RWPE1 (cell line): ENCODE measurements at regions not wholly inside any gene's neighbourhood (a gene's known extent, or its start where the extent isn't known, plus 50 kb on each side); places are given as distances from the start of the nearest gene placed in this dataset.

Source experiments
- CTCF ChIA-PET: fragments of 350-600 bp; sonication (Branson Sonifier 250); formaldehyde crosslinking; extraction: SDS; loops from one replicate; lab custom pipeline; 2021; lab: Yijun Ruan, JAX
- POLR2A ChIA-PET: fragments of 400-600 bp; formaldehyde crosslinking; extraction: SDS; loops from one replicate; lab custom pipeline; 2020; ENCODE audit warnings: antibody characterized with exemption; ENCODE audit not compliant: low non-redundant PET; lab: Yijun Ruan, JAX
- DNase-seq: peaks from one replicate; pipeline ENCODE4 v3.0.0; 2012; ENCODE audit warnings: low spot score
- H3K27ac ChIP-seq: fragments of 450-650 bp; 2 replicates; pipeline ENCODE4 v1.5.1; 2017
- TF ChIP-seq, protein P1 (sequence below): fragments of 450-650 bp; conservative IDR thresholded peaks from 2 replicates; pipeline ENCODE4 v1.5.1; 2017; ENCODE audit warnings: low read depth, mild to moderate bottlenecking

DNA sequence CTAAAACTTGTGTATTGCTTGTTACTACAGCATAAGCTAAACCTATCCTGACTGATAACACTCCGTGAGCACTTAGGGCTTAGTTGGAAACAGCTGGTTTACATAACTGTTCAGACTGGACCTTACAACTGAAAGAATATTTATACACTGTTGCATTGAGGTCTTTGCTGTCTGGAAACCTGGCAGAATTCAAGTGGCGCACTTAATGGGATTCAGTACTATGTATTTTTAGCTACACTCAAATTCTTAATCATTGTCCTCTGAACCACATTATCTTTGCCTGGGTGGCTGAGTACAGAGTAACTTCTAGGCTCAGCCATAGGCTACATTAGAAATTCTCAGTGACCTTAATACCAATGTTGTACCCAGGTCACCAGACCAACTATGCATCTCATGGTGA, 172.9 kb downstream of the PMP22 start:
- TF ChIP-seq, protein P1, sequence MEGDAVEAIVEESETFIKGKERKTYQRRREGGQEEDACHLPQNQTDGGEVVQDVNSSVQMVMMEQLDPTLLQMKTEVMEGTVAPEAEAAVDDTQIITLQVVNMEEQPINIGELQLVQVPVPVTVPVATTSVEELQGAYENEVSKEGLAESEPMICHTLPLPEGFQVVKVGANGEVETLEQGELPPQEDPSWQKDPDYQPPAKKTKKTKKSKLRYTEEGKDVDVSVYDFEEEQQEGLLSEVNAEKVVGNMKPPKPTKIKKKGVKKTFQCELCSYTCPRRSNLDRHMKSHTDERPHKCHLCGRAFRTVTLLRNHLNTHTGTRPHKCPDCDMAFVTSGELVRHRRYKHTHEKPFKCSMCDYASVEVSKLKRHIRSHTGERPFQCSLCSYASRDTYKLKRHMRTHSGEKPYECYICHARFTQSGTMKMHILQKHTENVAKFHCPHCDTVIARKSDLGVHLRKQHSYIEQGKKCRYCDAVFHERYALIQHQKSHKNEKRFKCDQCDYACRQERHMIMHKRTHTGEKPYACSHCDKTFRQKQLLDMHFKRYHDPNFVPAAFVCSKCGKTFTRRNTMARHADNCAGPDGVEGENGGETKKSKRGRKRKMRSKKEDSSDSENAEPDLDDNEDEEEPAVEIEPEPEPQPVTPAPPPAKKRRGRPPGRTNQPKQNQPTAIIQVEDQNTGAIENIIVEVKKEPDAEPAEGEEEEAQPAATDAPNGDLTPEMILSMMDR, result no peak
- ChIA-PET CTCF (no interaction called here), POLR2A (no interaction called here)
- no peak overlapping the region for H3K27ac ChIP-seq
- DNase-seq, result no peak

DNA sequence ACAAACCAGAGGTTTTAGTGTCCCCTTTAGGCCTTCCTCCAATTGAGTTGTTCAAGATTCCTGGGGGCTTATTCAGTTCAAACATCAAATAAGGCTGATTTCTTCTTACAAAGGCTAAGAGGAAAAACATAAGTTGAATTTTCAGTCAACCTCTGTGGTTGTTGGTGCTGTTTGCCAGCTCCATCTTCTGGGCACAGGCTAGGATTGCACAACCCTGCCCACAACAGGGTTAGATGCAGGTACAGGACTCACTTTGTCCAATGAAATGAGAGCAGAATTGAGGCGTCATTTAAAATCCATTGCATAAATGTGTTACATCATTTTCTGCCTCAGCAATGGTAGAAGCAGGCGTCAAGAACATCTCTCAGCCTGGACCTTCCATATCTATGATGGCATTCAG, 173.3 kb downstream of the PMP22 start:
- peak; percentile 21 for DNase-seq
- ChIA-PET POLR2A (no interaction called here), CTCF (interaction anchor here (1.1 kb wide), 1 partner anchor 13 kb away, joined by 5 read pairs; no protein-coding TSS in a partner anchor)
- TF ChIP-seq, protein P1, result 0 out of 2 replicates have a peak, but pooled peaks have one; percentile 22
- H3K27ac ChIP-seq, result no peak overlapping the region

DNA sequence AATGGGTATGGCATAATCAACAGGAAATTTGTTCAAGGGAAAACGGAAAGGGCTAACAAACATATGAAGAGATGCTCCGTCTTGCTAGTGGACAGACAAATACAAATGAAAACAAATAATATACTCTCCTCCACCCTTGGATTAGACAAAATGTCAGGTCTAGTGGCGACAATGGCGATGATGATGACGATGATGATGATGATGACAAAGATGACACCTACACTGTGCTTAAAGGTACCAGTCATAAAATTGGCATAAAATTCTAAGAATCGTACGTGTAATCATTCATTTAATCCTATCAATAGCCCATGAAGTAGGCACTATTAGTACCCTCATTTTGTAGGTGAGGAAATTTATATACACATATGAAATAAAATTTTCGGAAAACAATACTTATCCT, 174.6 kb downstream of the PMP22 start:
- CTCF ChIA-PET, result no interaction called here
- POLR2A ChIA-PET, result no interaction called here
- no peak for DNase-seq
- no peak overlapping the region for H3K27ac ChIP-seq
- TF ChIP-seq, protein P1, result no peak

DNA sequence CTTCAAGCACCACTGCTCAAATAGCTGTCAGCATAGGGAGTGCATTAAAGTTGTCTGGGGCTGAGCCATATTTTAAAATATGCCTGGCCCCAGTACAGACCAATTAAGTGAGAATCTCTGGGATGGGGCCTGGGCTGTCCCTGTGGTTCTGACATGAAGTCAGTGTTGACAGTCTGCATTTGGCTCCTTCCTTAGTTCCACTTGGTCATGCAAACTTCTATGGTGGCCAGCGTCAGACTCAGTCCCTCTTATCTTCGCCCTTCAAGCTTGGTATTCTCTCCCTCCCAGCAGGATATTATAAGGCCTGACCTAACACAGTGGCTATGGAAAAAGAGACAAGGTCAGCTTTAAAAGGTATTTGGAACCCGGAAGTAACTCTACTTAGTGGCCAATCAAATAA, 177.2 kb downstream of the PMP22 start:
- TF ChIP-seq, protein P1, result no peak
- ChIA-PET CTCF (interaction anchor here (0.6 kb wide), 1 partner anchor 898 kb away, joined by 3 read pairs; no protein-coding TSS in a partner anchor), POLR2A (no interaction called here)
- no peak for DNase-seq
- no peak overlapping the region for H3K27ac ChIP-seq

DNA sequence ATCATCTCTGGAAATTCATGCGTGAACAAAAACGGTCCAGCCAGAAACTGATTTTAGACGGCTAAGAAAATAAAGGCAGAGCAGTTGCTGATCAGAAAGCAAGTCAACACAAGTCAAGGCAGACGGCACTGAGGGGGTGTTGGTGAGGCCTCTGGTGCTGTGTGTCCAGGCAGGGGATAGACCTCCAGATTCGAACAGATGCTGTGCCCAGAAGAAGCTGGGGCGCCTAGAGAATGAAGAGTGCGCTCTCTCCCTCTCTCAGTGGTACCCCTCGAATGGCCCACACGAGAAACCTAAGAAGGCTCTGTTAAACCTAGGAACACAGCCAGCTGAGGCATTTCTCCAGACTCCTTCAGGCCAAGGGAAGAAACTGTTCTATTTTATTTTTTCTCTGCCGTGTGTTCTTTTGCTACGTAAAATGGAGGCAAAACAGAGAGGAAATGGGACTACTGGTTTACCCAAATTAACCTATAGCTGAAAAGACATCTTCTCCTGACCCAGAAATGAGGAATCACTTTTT, 178.3 kb downstream of the PMP22 start:
- CTCF ChIA-PET, result no interaction called here
- POLR2A ChIA-PET, result no interaction called here

DNA sequence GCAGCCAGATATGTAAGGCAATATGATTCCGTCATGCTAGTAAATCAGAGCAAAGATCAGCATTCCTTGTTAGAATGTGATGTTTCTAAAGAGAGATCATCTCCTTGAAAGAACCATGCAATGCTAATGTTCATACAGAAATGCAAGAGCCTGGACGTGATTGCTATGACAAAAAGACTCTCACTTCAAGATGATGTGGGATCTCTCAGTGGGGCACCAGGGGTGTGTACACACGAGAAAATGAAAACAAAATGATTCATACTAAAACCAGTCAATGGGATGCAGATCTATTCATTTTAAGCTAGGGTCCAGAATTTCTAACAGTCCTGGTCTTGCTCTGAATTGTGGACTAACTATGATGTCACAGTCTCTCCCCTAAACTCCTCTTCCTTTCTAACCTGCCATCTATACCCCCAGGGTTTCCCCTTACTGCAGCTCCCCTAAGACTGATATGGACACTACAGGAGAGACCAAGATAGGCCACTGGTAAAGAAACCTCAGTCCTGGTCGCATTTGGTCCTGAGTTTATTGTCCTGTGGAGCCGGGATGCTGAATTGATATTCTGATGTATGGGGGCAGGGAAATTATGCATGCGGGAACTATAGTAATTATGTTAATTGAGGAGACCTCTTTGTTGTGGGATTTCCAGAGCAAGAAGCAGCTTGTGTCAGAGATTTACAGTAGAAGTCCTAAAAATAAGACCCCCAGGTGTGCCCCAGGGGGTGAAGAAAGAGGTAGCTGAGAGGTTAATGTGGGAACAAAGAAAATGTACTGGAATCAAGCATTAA, 179.0 kb downstream of the PMP22 start:
- POLR2A ChIA-PET, result no interaction called here
- DNase-seq, result no peak
- no peak overlapping the region for H3K27ac ChIP-seq
- TF ChIP-seq, protein P1, result no peak
- CTCF ChIA-PET, result no interaction called here

More for the DNA sequence above, 178.3 kb downstream of the PMP22 start:
- no peak for DNase-seq
- H3K27ac ChIP-seq, result no peak overlapping the region
- TF ChIP-seq, protein P1, result no peak
